Sigmoid colon (tissue), 3 donors: ENCODE measurements at regions not wholly inside any gene's neighbourhood (a gene's known extent, or its start where the extent isn't known, plus 50 kb on each side); places are given as distances from the start of the nearest gene placed in this dataset.

Experiments used
- POLR2A ChIP-seq, 2 donors: fragments of 450-650 bp; IDR thresholded peaks; one replicate each; pipeline ENCODE4 v1.6.1; 2016; ENCODE audit warnings: antibody characterized with exemption in 2 of 2, mild to moderate bottlenecking in 2 of 2, moderate library complexity in 2 of 2
- TF ChIP-seq, protein P1 (sequence below), 4 experiments: fragments of 450-650 bp in 3 of 4; fragments of 200-600 bp in 1 of 4; IDR thresholded peaks; one replicate each; pipeline ENCODE4 v1.5.1; 2016 to 2019; ENCODE audit warnings: antibody characterized with exemption in 4 of 4, mild to moderate bottlenecking in 3 of 4, moderate library complexity in 2 of 4

DNA sequence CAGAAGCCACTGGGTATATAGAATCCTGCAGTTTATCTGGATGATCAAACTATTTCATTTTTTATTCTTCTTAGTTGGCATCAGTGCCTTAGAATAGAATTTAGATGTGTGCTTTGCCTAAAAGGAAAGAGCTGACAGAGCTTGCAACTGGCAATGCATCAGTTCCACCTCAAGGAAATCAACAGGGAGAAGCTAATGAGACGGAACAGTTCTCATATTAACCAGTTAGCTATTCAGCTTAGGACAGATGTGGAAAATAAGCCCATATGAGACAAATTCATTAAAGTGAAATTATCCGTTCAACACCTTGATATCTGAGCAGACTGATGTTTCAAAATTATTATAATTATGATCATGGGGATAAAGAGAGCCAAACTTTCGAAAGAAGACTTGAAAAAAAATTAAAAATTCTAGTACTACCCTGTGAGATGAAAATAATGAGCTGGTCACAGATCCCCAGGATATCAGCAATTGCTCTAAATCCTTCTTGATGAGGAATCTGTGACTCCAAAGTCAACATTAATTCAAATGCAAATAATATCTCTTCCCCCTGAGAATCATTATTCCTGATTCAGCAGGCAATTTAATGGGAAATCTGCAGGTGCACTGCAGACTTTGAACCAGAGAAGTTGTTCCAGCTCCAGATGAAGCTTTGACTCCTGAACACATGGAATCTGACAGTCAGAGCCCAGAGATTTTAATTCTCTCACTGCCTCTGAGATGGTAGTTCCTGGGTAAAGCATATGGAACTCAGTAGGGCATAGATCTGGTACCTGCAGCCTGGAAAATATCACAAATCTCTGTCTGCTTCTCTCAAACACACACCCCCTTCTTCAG lies 486.8 kb downstream of the FOXO1 start:
- TF ChIP-seq, protein P1, sequence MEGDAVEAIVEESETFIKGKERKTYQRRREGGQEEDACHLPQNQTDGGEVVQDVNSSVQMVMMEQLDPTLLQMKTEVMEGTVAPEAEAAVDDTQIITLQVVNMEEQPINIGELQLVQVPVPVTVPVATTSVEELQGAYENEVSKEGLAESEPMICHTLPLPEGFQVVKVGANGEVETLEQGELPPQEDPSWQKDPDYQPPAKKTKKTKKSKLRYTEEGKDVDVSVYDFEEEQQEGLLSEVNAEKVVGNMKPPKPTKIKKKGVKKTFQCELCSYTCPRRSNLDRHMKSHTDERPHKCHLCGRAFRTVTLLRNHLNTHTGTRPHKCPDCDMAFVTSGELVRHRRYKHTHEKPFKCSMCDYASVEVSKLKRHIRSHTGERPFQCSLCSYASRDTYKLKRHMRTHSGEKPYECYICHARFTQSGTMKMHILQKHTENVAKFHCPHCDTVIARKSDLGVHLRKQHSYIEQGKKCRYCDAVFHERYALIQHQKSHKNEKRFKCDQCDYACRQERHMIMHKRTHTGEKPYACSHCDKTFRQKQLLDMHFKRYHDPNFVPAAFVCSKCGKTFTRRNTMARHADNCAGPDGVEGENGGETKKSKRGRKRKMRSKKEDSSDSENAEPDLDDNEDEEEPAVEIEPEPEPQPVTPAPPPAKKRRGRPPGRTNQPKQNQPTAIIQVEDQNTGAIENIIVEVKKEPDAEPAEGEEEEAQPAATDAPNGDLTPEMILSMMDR (IDR thresholded peaks at IDR 0.05), result no peak
- no peak for TF ChIP-seq POLR2A (IDR thresholded peaks at IDR 0.05)
